Liver (tissue), 8 donors: ENCODE measurements at regions not wholly inside any gene's neighbourhood (a gene's known extent, or its start where the extent isn't known, plus 50 kb on each side); places are given as distances from the start of the nearest gene placed in this dataset.

ENCODE experiments used
- DNase-seq: peaks from one replicate; pipeline ENCODE4 v3.0.0-alpha.2; 2017; ENCODE audit warnings: low spot score
- H3K27ac ChIP-seq, 2 donors: one replicate each; pipeline ENCODE4 v1.7.0; 2013; ENCODE audit warnings: inconsistent platforms in 2 of 2, low read length in 2 of 2, control low read depth in 1 of 2, low read depth in 1 of 2, mild to moderate bottlenecking in 1 of 2
- H3K27me3 ChIP-seq, 4 donors: one replicate each; pipeline versions ENCODE4 v1.6.1 to v1.7.0; 2013; ENCODE audit warnings: low read length in 3 of 4, inconsistent platforms in 1 of 4, mild to moderate bottlenecking in 1 of 4, moderate library complexity in 1 of 4; ENCODE audit not compliant: control insufficient read depth in 4 of 4, insufficient read depth in 4 of 4
- H3K36me3 ChIP-seq, 4 donors: one replicate each; pipeline versions ENCODE4 v1.6.1 to v1.7.0; 2013; ENCODE audit warnings: low read length in 3 of 4, mild to moderate bottlenecking in 3 of 4, low read depth in 1 of 4, moderate library complexity in 1 of 4; ENCODE audit not compliant: control insufficient read depth in 4 of 4, insufficient read depth in 3 of 4
- H3K4me1 ChIP-seq, 4 donors: one replicate each; pipeline versions ENCODE4 v1.6.1 to v1.7.0; 2013; ENCODE audit warnings: low read length in 3 of 4, mild to moderate bottlenecking in 3 of 4, moderate library complexity in 1 of 4; ENCODE audit not compliant: control insufficient read depth in 4 of 4, insufficient read depth in 4 of 4
- H3K4me3 ChIP-seq, 3 donors: one replicate each; pipeline versions ENCODE4 v1.6.1 to v1.7.0; 2013; ENCODE audit warnings: low read length in 3 of 3, control low read depth in 1 of 3, low read depth in 1 of 3, mild to moderate bottlenecking in 1 of 3
- H3K9ac ChIP-seq, 2 donors: one replicate each; pipeline ENCODE4 v1.7.0; 2013; ENCODE audit warnings: low read length in 2 of 2, mild to moderate bottlenecking in 2 of 2, moderate library complexity in 2 of 2, control low read depth in 1 of 2, low read depth in 1 of 2
- H3K9me3 ChIP-seq, 4 donors: one replicate each; pipeline versions ENCODE4 v1.6.1 to v1.7.0; 2013; ENCODE audit warnings: low read length in 3 of 4; ENCODE audit not compliant: control insufficient read depth in 4 of 4
- CTCF ChIP-seq: fragments of 150-350 bp; IDR thresholded peaks from 2 replicates; pipeline ENCODE4 v1.5.1; 2017; ENCODE audit warnings: improper control_type of control experiment, low read depth, low read length; ENCODE audit not compliant: missing input control
- FOXA2 ChIP-seq: IDR thresholded peaks from 2 replicates; pipeline ENCODE4 v1.6.1; 2016; ENCODE audit warnings: antibody characterized with exemption
- GABPA ChIP-seq, 2 donors: IDR thresholded peaks in 1 of 2; conservative IDR thresholded peaks in 1 of 2; 2 replicates each; pipeline ENCODE4 v1.6.1; 2016; ENCODE audit warnings: antibody characterized with exemption in 2 of 2, mild to moderate bottlenecking in 1 of 2, moderate library complexity in 1 of 2
- HNF4G ChIP-seq: IDR thresholded peaks from 2 replicates; pipeline ENCODE4 v1.6.1; 2016; ENCODE audit warnings: antibody characterized with exemption
- JUND ChIP-seq, 2 donors: IDR thresholded peaks; 2 replicates each; pipeline ENCODE4 v1.6.1; 2016; ENCODE audit warnings: antibody characterized with exemption in 2 of 2
- NR2F2 ChIP-seq: IDR thresholded peaks from 2 replicates; pipeline ENCODE4 v1.6.1; 2016; ENCODE audit warnings: antibody characterized with exemption
- RXRA ChIP-seq, 2 donors: IDR thresholded peaks; 2 replicates each; pipeline ENCODE4 v1.6.1; 2017 to 2018; ENCODE audit warnings: antibody characterized with exemption in 2 of 2, mild to moderate bottlenecking in 1 of 2
- SP1 ChIP-seq: IDR thresholded peaks from 2 replicates; pipeline ENCODE4 v1.6.1; 2018; ENCODE audit warnings: antibody characterized with exemption, mild to moderate bottlenecking
- YY1 ChIP-seq: IDR thresholded peaks from 2 replicates; pipeline ENCODE4 v1.6.1; 2016; ENCODE audit warnings: antibody characterized with exemption, mild to moderate bottlenecking
- WGBS: extraction: QIAGEN DNeasy Blood & Tissue Kit; methylation state at CpG from one replicate; pipeline ENCODE4 v1.1.7; 2013; 5-methylcytosine and 5-hydroxymethylcytosine counted together
- donor health status: healthy.
- donor health status: healthy.
- donor health status: healthy.
- donor health status: healthy.
- donor health status: healthy.

- no peak for DNase-seq
- no peak for TF ChIP-seq RXRA (IDR thresholded peaks at IDR 0.05)
- no peak for TF ChIP-seq YY1
- 90% methylated on average over 4 of the region's 4 CpGs for WGBS
- H3K9ac ChIP-seq, result no peak overlapping the region
- H3K4me3 ChIP-seq, result no peak overlapping the region
- H3K27ac ChIP-seq, result no peak overlapping the region
- peaks cover 0 to 5% (median 2%) of the 10 kb centered on the region in 4 donors for H3K9me3 ChIP-seq
- no peaks in the 10 kb centered on the region for H3K4me1 ChIP-seq
- H3K27me3 ChIP-seq, result peaks cover 0 to 2% (median 0%) of the 10 kb centered on the region in 4 donors
- no peaks in the 10 kb centered on the region for H3K36me3 ChIP-seq
Measured at GRCh38 chr15:66925721-66926120, 139.7 kb upstream of the SMAD3 start.

- Histone ChIP-seq H3K4me3 (no peak overlapping the region), H3K4me1 (peaks cover 0 to 6% (median 2%) of the 10 kb centered on the region in 4 donors), H3K9ac (no peak overlapping the region), H3K27ac (no peak overlapping the region), H3K27me3 (peaks cover 0 to 2% (median 0%) of the 10 kb centered on the region in 4 donors), H3K9me3 (peaks cover 0 to 4% (median 2%) of the 10 kb centered on the region in 4 donors), H3K36me3 (no peaks in the 10 kb centered on the region)
- TF ChIP-seq YY1 (no peak), RXRA (IDR thresholded peaks at IDR 0.05) (no peak), CTCF (no peak), NR2F2 (no peak), SP1 (no peak), GABPA (IDR thresholded peaks at IDR 0.05 in 1 of 2, conservative IDR thresholded peaks at IDR 0.05 in 1 of 2) (no peak), HNF4G (no peak)
- DNase-seq, result no peak
- WGBS, result 60% methylated on average over 4 of the region's 4 CpGs
Measured at GRCh38 chr15:66927201-66928077, 138.0 kb upstream of the SMAD3 start.

GRCh38 chr15:66928101-66928500 lies 137.3 kb upstream of the SMAD3 start:
- DNase-seq, result no peak
- Histone ChIP-seq H3K4me1 (peaks cover 0 to 7% (median 4%) of the 10 kb centered on the region in 4 donors), H3K4me3 (no peak overlapping the region), H3K36me3 (no peaks in the 10 kb centered on the region), H3K27me3 (peaks cover 0 to 2% (median 0%) of the 10 kb centered on the region in 4 donors), H3K9ac (no peak overlapping the region), H3K27ac (no peak overlapping the region), H3K9me3 (no peaks in the 10 kb centered on the region)
- TF ChIP-seq JUND (IDR thresholded peaks at IDR 0.05), result no peak
- TF ChIP-seq CTCF, result no peak
- no peak for TF ChIP-seq FOXA2
